ENCODE measurements at regions not wholly inside any gene's neighbourhood (a gene's known extent, or its start where the extent isn't known, plus 50 kb on each side); places are given as distances from the start of the nearest gene placed in this dataset.

GRCh38 chr13:26973946-26974345 lies 197.7 kb downstream of the USP12 start:
- TF ChIP-seq, protein P1, sequence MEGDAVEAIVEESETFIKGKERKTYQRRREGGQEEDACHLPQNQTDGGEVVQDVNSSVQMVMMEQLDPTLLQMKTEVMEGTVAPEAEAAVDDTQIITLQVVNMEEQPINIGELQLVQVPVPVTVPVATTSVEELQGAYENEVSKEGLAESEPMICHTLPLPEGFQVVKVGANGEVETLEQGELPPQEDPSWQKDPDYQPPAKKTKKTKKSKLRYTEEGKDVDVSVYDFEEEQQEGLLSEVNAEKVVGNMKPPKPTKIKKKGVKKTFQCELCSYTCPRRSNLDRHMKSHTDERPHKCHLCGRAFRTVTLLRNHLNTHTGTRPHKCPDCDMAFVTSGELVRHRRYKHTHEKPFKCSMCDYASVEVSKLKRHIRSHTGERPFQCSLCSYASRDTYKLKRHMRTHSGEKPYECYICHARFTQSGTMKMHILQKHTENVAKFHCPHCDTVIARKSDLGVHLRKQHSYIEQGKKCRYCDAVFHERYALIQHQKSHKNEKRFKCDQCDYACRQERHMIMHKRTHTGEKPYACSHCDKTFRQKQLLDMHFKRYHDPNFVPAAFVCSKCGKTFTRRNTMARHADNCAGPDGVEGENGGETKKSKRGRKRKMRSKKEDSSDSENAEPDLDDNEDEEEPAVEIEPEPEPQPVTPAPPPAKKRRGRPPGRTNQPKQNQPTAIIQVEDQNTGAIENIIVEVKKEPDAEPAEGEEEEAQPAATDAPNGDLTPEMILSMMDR (IDR thresholded peaks at IDR 0.05; ENCODE audit: extremely low read depth, missing control alignments): no peak
- DNase-seq (ENCODE audit: low spot score): no peak

DNA sequence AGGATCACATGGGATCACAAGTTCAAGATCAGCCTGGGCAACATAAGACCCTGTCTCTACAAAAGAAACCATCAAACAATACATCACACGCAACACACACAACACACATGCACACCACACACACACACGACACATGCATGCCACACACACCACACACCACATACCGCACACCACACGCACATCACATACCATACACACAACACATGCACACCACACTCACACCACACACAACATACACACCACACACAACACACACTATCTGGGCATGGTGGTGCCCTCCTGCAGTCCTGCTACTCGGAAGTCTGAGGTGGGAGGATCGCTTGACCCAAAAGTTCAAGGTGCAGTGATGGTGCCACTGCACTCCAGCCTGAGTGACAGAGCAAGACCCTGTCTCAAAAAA lies 198.3 kb downstream of the USP12 start:
- TF ChIP-seq, protein P1 (IDR thresholded peaks at IDR 0.05; ENCODE audit: extremely low read depth, missing control alignments): no peak
- DNase-seq (ENCODE audit: low spot score): no peak

DNA sequence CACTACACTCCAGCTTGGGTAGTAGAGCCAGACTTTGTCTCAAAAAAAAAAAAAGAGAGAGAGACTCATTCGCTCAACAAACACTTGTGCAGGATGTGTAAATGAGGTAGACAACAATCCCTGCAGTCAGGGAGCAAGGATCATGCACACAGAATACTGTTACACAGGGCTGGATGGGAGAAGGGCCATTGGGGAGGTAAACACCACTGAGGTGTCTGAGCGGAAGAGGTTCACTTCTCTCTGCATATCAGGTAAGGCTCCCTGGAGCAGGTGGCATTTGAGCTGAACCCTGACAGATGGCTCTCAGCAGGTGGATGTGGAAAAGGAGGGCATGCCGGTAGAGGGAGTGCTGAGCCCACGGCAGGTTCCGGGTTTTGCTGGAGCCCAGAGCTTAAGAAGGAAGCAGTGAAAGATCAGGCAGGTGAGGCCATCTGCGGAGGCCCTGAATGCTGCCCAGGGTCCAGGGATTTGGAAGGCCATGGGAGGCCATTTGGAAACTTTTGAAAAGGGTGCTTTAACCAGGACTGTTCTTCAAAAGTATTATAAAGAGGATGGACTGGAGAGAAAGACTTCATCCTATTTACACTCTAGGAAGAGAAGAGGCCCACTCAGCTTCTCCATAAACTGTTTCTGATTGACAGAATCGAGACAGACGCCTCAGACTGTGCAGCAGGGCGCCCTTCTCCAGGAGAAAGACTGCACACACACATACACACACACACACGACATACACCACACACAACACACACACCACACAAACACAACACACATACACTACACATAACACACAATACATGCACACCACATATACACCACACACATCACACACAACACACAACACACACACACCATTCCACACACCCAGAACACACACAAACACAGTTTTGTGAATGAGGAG lies 199.4 kb downstream of the USP12 start:
- DNase-seq (ENCODE audit: low spot score): peak; percentile 23
- TF ChIP-seq, protein P1 (IDR thresholded peaks at IDR 0.05; ENCODE audit: extremely low read depth, missing control alignments): peak; percentile 58

- TF ChIP-seq, protein P1 (IDR thresholded peaks at IDR 0.05; ENCODE audit: extremely low read depth, missing control alignments): no peak
- DNase-seq (ENCODE audit: low spot score): no peak
Observed at GRCh38 chr13:26968431-26969341, 202.9 kb downstream of the USP12 start.

DNA sequence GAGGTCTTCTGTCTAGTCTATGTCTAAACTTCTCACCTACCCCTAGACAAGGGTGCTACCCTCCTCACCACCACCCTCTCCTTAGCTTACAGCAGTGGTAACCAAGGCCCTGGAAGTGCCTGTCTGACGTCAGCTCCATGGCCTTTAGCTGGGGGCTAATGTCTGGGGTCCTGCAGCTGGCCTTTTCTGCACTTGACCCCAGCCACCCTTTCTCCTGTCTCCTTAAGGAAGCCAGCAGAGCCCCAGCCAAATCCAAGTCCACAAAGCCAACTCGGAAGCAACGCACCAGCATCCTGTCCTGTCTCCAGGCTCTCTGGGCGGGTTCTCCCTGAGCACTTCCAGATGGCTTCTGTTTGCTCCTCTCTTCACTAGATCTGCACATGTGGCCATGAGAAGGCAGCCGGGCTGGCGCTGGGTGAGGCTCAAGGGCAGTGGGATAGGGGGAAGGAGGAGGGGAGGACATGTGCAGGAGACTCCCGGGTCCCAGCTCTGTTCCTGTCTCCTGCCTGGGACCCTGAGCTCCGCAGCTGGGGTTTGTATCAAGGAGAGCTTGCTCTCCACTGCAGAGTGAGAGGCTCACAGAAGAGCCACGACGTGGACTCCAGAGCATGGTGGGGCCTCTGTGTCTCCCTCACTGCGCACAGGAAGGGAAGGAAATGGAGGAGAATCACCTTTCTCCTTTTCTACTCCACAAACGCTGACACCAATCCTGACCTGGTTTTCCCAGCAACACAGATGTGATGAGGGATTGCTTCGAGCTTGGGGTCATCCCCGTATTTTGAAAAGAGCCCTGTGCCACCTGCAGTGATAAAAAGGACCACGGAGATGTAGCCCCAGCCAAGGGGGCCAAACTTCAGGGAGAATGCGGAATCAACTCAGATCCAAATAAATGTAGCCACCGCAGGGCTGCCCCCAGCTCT lies 204.2 kb downstream of the USP12 start:
- TF ChIP-seq, protein P1 (IDR thresholded peaks at IDR 0.05; ENCODE audit: extremely low read depth, missing control alignments): no peak
- DNase-seq (ENCODE audit: low spot score): no peak

- no peak for DNase-seq (ENCODE audit: low spot score)
- TF ChIP-seq, protein P1 (IDR thresholded peaks at IDR 0.05; ENCODE audit: extremely low read depth, missing control alignments): no peak
Observed at GRCh38 chr13:26966701-26967080, 204.9 kb downstream of the USP12 start.

Measured in GM20000 (cell line).